Endothelial cell of umbilical vein (primary cell): ENCODE measurements at regions not wholly inside any gene's neighbourhood (a gene's known extent, or its start where the extent isn't known, plus 50 kb on each side); places are given as distances from the start of the nearest gene placed in this dataset.

Source experiments
- BruUV-seq: library from RNA; stranded (reverse); fragments of 400-500 nt; replicated peaks from 2 replicates; lab custom pipeline; 2021; lab: Mats Ljungman, UMichigan
- CTCF ChIA-PET: fragments of 300-600, 350-600 bp; sonication (Branson Sonifier 250); formaldehyde crosslinking; loops from one replicate; lab custom pipeline; 2021; ENCODE audit warnings: antibody characterized with exemption, inconsistent platforms; lab: Charles Lee
- POLR2A ChIA-PET: fragments of 300-600, 350-600 bp; sonication (Branson Sonifier 250); formaldehyde crosslinking; loops from one replicate; lab custom pipeline; 2021; ENCODE audit warnings: antibody characterized with exemption, inconsistent platforms; lab: Charles Lee
- DNase-seq: peaks from one replicate; pipeline ENCODE4 v3.0.0-alpha.2; 2011; ENCODE audit warnings: low read depth, low spot score
- FAIRE-seq: peaks from 2 replicates; lab custom pipeline; 2011; peaks lifted over from hg19 to GRCh38; lab: Jason Lieb, UNC
- H2AFZ ChIP-seq: 2 replicates; pipeline ENCODE4 v1.6.0; 2012; ENCODE audit warnings: low read depth, low read length, control low read depth, inconsistent platforms
- H3K27ac ChIP-seq: 2 replicates; pipeline ENCODE4 v1.5.1; 2011; ENCODE audit warnings: low read depth, mild to moderate bottlenecking, control low read depth, low read length, moderate library complexity; ENCODE audit not compliant: insufficient read depth
- H3K27me3 ChIP-seq, 2 experiments: 2 replicates each; pipeline versions ENCODE4 v1.6.0 to v1.6.1; 2011; ENCODE audit warnings: low read length in 2 of 2, mixed read lengths in 1 of 2; ENCODE audit not compliant: control insufficient read depth in 2 of 2, insufficient read depth in 2 of 2
- H3K36me3 ChIP-seq, 2 experiments: 2 replicates in 1 of 2; 3 replicates in 1 of 2; pipeline ENCODE4 v1.5.1; 2011; ENCODE audit warnings: low read length in 2 of 2, mild to moderate bottlenecking in 1 of 2, moderate library complexity in 1 of 2; ENCODE audit not compliant: control insufficient read depth in 2 of 2, insufficient read depth in 2 of 2; ENCODE audit errors: extremely low read depth in 1 of 2
- H3K4me1 ChIP-seq: 3 replicates; pipeline ENCODE4 v1.5.1; 2011; ENCODE audit warnings: mild to moderate bottlenecking, low read length; ENCODE audit not compliant: control insufficient read depth, insufficient read depth; ENCODE audit errors: extremely low read depth
- H3K4me2 ChIP-seq: 2 replicates; pipeline ENCODE4 v1.6.1; 2011; ENCODE audit warnings: low read length, control low read depth, mixed read lengths; ENCODE audit not compliant: insufficient read depth
- H3K4me3 ChIP-seq, 3 experiments: fragments of 200-600 bp in 1 of 3; sonication (generic), shearing (Covaris generic) in 1 of 3; replicated peaks in 1 of 3; 2 replicates each; pipeline ENCODE4 v1.5.1; 2011 to 2016; ENCODE audit warnings: control low read depth in 3 of 3, low read length in 3 of 3, mild to moderate bottlenecking in 2 of 3, inconsistent platforms in 1 of 3, low read depth in 1 of 3, moderate library complexity in 1 of 3; ENCODE audit not compliant: insufficient read depth in 1 of 3
- H3K79me2 ChIP-seq: 2 replicates; pipeline ENCODE4 v1.6.0; 2012; ENCODE audit warnings: low read length, inconsistent platforms; ENCODE audit not compliant: control insufficient read depth, insufficient read depth
- H3K9ac ChIP-seq: replicated peaks from 2 replicates; pipeline ENCODE3; 2011; ENCODE audit warnings: low read length, control low read depth; ENCODE audit not compliant: insufficient read depth; ENCODE audit errors: extremely low read depth
- H3K9me1 ChIP-seq: replicated peaks from 3 replicates; pipeline ENCODE4 v1.6.0; 2011; ENCODE audit warnings: mild to moderate bottlenecking, low read length; ENCODE audit not compliant: control insufficient read depth, insufficient read depth; ENCODE audit errors: extremely low read depth
- H3K9me3 ChIP-seq: replicated peaks from 2 replicates; pipeline ENCODE4 v1.5.1; 2012; ENCODE audit warnings: low read length, inconsistent platforms; ENCODE audit not compliant: control insufficient read depth, insufficient read depth
- H4K20me1 ChIP-seq: replicated peaks from 2 replicates; pipeline ENCODE3; 2011; ENCODE audit warnings: mild to moderate bottlenecking, low read length; ENCODE audit not compliant: control insufficient read depth, insufficient read depth; ENCODE audit errors: extremely low read depth
- CTCF ChIP-seq, 2 donors: IDR thresholded peaks; 1 replicate in 1 of 2; 2 replicates in 1 of 2; pipeline ENCODE4 v1.5.1; 2011; ENCODE audit warnings: low read length in 2 of 2, mild to moderate bottlenecking in 2 of 2, moderate library complexity in 2 of 2, control low read depth in 1 of 2, inconsistent platforms in 1 of 2, low read depth in 1 of 2; ENCODE audit not compliant: insufficient read depth in 1 of 2; ENCODE audit errors: extremely low read depth in 1 of 2
- EZH2 ChIP-seq: IDR thresholded peaks from 2 replicates; pipeline ENCODE4 v1.6.1; 2012; ENCODE audit warnings: borderline replicate concordance, low read depth, mild to moderate bottlenecking, moderate library complexity, low read length, inconsistent platforms; ENCODE audit not compliant: severe bottlenecking
- FOS ChIP-seq: IDR thresholded peaks from 2 replicates; pipeline ENCODE4 v1.6.1; 2011; ENCODE audit warnings: mild to moderate bottlenecking, low read length, moderate library complexity, borderline replicate concordance; ENCODE audit not compliant: insufficient read depth
- GATA2 ChIP-seq: IDR thresholded peaks from 2 replicates; pipeline ENCODE4 v1.7.0; 2011; ENCODE audit warnings: low read depth, mild to moderate bottlenecking, moderate library complexity, mixed read lengths, low read length; ENCODE audit not compliant: insufficient read length, insufficient read depth
- JUN ChIP-seq: IDR thresholded peaks from 2 replicates; pipeline ENCODE4 v1.6.1; 2011; ENCODE audit warnings: borderline replicate concordance, low read depth; ENCODE audit not compliant: insufficient read length, insufficient read depth
- MAX ChIP-seq: IDR thresholded peaks from 2 replicates; pipeline ENCODE4 v1.6.1; 2011; ENCODE audit not compliant: insufficient read depth, insufficient read length
- MYC ChIP-seq: IDR thresholded peaks from one replicate; pipeline ENCODE4 v1.6.1; 2011; ENCODE audit warnings: mild to moderate bottlenecking, low read depth, low read length
- POLR2A ChIP-seq: IDR thresholded peaks from 2 replicates; pipeline ENCODE4 v1.6.1; 2012; ENCODE audit warnings: low read depth, mild to moderate bottlenecking, control low read depth, low read length
- POLR2AphosphoS5 ChIP-seq: IDR thresholded peaks from 2 replicates; pipeline ENCODE4 v1.6.1; 2012; ENCODE audit warnings: low read depth, mild to moderate bottlenecking, control low read depth, low read length, moderate library complexity; ENCODE audit not compliant: insufficient read depth
- dilution Hi-C: fragments of 300-500 bp; cut with MboI; formaldehyde crosslinking; loops from one replicate; pipeline ENCODE4 v1.15.0; 2019; ENCODE audit warnings: low sequenced_read_pairs; ENCODE audit not compliant: extremely low pct_ligation_motif_present
- intact Hi-C: fragments of 100-400 bp; cut with micrococcal nuclease; formaldehyde crosslinking; loops from one replicate; pipeline ENCODE4 v1.10.0; 2022

- H3K4me1 ChIP-seq: no peaks in the 10 kb centered on the region
- dilution Hi-C loops: no loop called here
- no peaks in the 10 kb centered on the region for H4K20me1 ChIP-seq
- no peaks in the 10 kb centered on the region for H3K79me2 ChIP-seq
- no peaks in the 10 kb centered on the region for H3K9me3 ChIP-seq
- H3K4me3 ChIP-seq: no peak overlapping the region
- H3K27me3 ChIP-seq: no peaks in the 10 kb centered on the region
- no peaks in the 10 kb centered on the region for H3K36me3 ChIP-seq
- H3K9me1 ChIP-seq: no peaks in the 10 kb centered on the region
- no peak for TF ChIP-seq MAX
- TF ChIP-seq GATA2: no peak
- no peak for TF ChIP-seq MYC
- no peak for TF ChIP-seq POLR2A
- no peak for TF ChIP-seq EZH2
- no peak for TF ChIP-seq JUN
- no peak for TF ChIP-seq CTCF (IDR thresholded peaks at IDR 0.05; ENCODE audit: extremely low read depth in 1 of 2, insufficient read depth in 1 of 2, low read depth in 1 of 2, low read length in 2 of 2)
- TF ChIP-seq FOS: no peak
- no peak for TF ChIP-seq POLR2AphosphoS5
- no TSS peak for BruUV-seq
- no peak overlapping the region for H3K9ac ChIP-seq
- H3K4me2 ChIP-seq: no peak overlapping the region
- intact Hi-C loops: no loop called here
- H2AFZ ChIP-seq: no peak overlapping the region
- POLR2A ChIA-PET: no interaction called here
- CTCF ChIA-PET: no interaction called here
- DNase-seq (no peak), FAIRE-seq (no peak)
- H3K27ac ChIP-seq: no peak overlapping the region
These were observed 365.3 kb upstream of the SMIM30 start for GRCh38 chr7:113483657-113484056.
